AG04450 (cell line): ENCODE measurements at regions not wholly inside any gene's neighbourhood (a gene's known extent, or its start where the extent isn't known, plus 50 kb on each side); places are given as distances from the start of the nearest gene placed in this dataset.

Source experiments
- CTCF ChIA-PET: fragments of 300-600, 350-600 bp; formaldehyde crosslinking; extraction: SDS; loops from one replicate; lab custom pipeline; 2022; ENCODE audit warnings: antibody characterized with exemption, inconsistent platforms; lab: Charles Lee
- POLR2A ChIA-PET: fragments of 350-600 bp; formaldehyde crosslinking; extraction: SDS; loops from one replicate; lab custom pipeline; 2021; ENCODE audit warnings: antibody characterized with exemption, inconsistent platforms; lab: Yijun Ruan, JAX
- DNase-seq: peaks from one replicate; pipeline ENCODE4 v3.0.0-alpha.2; 2011; ENCODE audit warnings: low read depth, low spot score
- H3K27ac ChIP-seq: one replicate; pipeline ENCODE4 v1.5.1; 2012; ENCODE audit warnings: low read depth, low read length, control low read depth
- H3K27me3 ChIP-seq: one replicate; pipeline ENCODE4 v1.6.0; 2012; ENCODE audit warnings: low read length; ENCODE audit not compliant: control insufficient read depth, insufficient read depth
- H3K4me3 ChIP-seq: 2 replicates; pipeline ENCODE4 v1.5.1; 2011; ENCODE audit warnings: mild to moderate bottlenecking, low read depth, low read length, control low read depth
- H3K9me3 ChIP-seq: 2 replicates; pipeline ENCODE4 v1.5.1; 2012; ENCODE audit warnings: low read length; ENCODE audit not compliant: control insufficient read depth, insufficient read depth
- CTCF ChIP-seq: IDR thresholded peaks from 2 replicates; pipeline ENCODE4 v1.5.1; 2011; ENCODE audit warnings: low read depth, low read length, control low read depth, inconsistent platforms

- POLR2A ChIA-PET: no interaction called here
- no peaks in the 10 kb centered on the region for H3K9me3 ChIP-seq
- TF ChIP-seq CTCF: no peak
- CTCF ChIA-PET: interaction anchor here (1.3 kb wide), 1 partner anchor 37 kb away, joined by 3 read pairs; no protein-coding TSS in a partner anchor
- H3K27ac ChIP-seq: peak overlapping the region; percentile 65
- no peak overlapping the region for H3K4me3 ChIP-seq
- H3K27me3 ChIP-seq: no peaks in the 10 kb centered on the region
- DNase-seq: peak; percentile 53
These were observed 103.4 kb upstream of the BTBD3 start for GRCh38 chr20:11814267-11814666.

GRCh38 chr20:11820838-11821237 is 96.9 kb upstream of the BTBD3 start:
- no peak overlapping the region for H3K27ac ChIP-seq
- TF ChIP-seq CTCF: no peak
- ChIA-PET CTCF (no interaction called here), POLR2A (no interaction called here)
- DNase-seq: no peak
- H3K27me3 ChIP-seq: no peaks in the 10 kb centered on the region
- H3K9me3 ChIP-seq: no peaks in the 10 kb centered on the region
- no peak overlapping the region for H3K4me3 ChIP-seq

- ChIA-PET POLR2A (no interaction called here), CTCF (interaction anchor here (0.9 kb wide), 1 partner anchor 16 kb away, joined by 4 read pairs; no protein-coding TSS in a partner anchor)
- TF ChIP-seq CTCF: no peak
- no peak overlapping the region for H3K27ac ChIP-seq
- H3K4me3 ChIP-seq: no peak overlapping the region
- H3K27me3 ChIP-seq: no peaks in the 10 kb centered on the region
- no peaks in the 10 kb centered on the region for H3K9me3 ChIP-seq
- no peak for DNase-seq
These were observed 95.2 kb upstream of the BTBD3 start for GRCh38 chr20:11822540-11822794.

GRCh38 chr20:11826334-11826733 is 91.4 kb upstream of the BTBD3 start:
- CTCF ChIA-PET: no interaction called here
- no peak for DNase-seq

GRCh38 chr20:11832397-11832796 is 85.3 kb upstream of the BTBD3 start:
- H3K4me3 ChIP-seq: no peak overlapping the region
- CTCF ChIA-PET: no interaction called here
- POLR2A ChIA-PET: no interaction called here

More at GRCh38 chr20:11826334-11826733, 91.4 kb upstream of the BTBD3 start:
- H3K9me3 ChIP-seq: no peaks in the 10 kb centered on the region
- no peak for TF ChIP-seq CTCF
- POLR2A ChIA-PET: no interaction called here
- H3K27me3 ChIP-seq: no peaks in the 10 kb centered on the region
- H3K27ac ChIP-seq: no peak overlapping the region
- H3K4me3 ChIP-seq: no peak overlapping the region

More at GRCh38 chr20:11832397-11832796, 85.3 kb upstream of the BTBD3 start:
- Histone ChIP-seq H3K9me3 (peaks cover 3% of the 10 kb centered on the region), H3K27ac (no peak overlapping the region), H3K27me3 (peaks cover 2% of the 10 kb centered on the region)
- no peak for DNase-seq
- TF ChIP-seq CTCF: no peak
